Mucosa of gallbladder (tissue), 1 donor: ENCODE measurements at regions not wholly inside any gene's neighbourhood (a gene's known extent, or its start where the extent isn't known, plus 50 kb on each side); places are given as distances from the start of the nearest gene placed in this dataset.
"Not testable (repeated sequence)": the region's sequence is repeated elsewhere in the genome, so short reads cannot be mapped to it uniquely, and the experiment has no call there.

Experiments
- DNase-seq: peaks from one replicate; pipeline ENCODE4 v3.0.0-alpha.2; 2020; ENCODE audit warnings: low spot score
- donor health status: DM: no; HTN: no; CAD: no.

DNA sequence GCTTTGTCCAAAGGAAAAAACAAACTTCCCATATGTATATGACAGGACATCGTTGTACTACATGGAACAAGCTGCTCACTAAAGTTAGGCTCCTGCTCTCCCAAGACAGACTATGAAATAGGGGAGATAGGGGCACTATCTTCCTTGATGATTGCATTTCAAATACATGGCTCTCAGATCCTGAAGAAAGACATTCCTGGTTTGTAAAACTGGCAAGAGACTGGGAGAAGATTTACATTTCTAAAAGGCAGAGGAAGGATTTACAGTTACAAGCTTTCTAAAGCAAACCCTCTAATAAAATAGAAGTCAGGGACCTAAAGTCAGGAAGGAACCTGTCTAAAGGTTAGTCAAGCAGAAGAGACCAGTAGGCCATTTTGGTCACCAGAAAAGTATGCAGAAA is 103.7 kb downstream of the SLC17A6 start:
- DNase-seq, result no peak

GRCh38 chr11:22435582-22435981 is 97.4 kb downstream of the SLC17A6 start:
- DNase-seq, result not testable (repeated sequence)

DNA sequence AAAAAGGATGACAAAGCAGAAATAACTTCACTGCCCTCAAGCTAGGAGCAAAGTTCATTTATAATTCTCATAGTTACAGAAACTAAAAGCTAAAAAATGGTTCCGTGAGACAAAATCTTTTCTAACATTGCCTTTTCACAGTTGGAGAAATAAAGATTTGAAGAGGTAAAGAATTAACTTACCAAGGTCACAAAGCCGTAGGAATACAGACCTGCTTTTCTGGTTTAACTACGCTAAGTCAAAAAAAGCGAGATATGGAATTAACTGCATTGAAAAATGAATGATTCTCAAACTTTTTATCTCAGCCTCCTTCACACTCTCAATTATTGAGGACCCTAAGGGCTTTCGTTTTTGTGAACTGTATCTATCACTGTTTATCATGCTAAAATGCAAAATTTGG is 95.3 kb downstream of the SLC17A6 start:
- DNase-seq, result no peak

DNA sequence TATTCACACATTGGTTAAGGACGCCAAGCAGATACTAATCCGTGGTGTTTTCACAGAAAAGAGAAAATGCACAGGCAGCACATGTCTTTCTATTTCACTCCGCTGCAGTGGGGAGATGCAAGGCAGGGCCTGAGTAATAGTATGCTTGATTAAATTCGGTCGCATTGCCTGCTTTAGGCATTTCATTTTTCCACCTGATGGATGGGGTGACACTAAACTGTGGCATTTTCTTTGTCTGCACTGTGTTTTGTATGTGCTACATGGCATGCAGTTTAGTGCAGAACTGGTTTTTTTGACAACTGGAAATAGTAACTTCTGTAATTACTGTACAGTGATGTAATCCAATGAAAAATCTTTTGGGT is 94.9 kb downstream of the SLC17A6 start:
- no peak for DNase-seq

DNA sequence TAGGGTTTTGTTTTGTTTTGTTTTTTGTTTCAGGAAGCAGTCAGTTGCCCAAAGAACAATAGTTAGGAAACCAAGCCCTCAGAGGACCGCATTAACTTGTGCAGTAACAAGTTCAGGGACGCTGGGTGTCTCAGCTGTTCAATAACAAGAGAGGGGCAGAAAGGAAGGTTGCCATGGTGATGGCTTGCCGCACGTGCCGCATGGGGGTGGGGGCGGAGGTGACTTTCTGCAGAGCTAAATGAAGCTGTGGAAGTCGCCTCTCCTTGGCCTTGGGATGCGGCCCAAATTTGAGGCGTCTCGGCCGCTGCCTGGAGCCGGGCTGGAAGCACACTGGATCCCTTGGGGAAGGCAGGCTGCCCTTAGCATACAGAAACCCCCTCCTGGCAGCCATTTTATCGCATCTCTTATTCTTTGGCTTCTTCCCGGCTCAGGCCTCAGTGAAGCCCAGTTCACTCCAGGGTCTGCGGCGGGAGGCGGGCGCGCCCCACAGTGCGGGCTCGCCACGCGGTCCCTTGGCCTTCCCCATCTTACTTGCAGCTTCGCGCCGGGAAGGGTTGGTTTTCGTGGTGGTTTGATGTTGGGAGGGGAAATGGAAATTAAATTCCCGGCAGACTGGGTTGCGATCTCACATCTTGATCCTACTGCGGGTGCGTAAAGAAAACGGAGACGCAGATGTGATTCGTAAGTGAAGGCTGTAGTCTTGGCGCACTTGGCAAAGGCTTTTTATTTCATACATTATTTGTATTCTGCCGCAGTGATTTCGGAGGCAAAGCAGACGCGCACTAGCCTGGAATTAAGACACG is 94.3 kb downstream of the SLC17A6 start:
- peak; percentile 13 for DNase-seq

GRCh38 chr11:22431106-22431505 is 92.9 kb downstream of the SLC17A6 start:
- DNase-seq, result no peak

DNA sequence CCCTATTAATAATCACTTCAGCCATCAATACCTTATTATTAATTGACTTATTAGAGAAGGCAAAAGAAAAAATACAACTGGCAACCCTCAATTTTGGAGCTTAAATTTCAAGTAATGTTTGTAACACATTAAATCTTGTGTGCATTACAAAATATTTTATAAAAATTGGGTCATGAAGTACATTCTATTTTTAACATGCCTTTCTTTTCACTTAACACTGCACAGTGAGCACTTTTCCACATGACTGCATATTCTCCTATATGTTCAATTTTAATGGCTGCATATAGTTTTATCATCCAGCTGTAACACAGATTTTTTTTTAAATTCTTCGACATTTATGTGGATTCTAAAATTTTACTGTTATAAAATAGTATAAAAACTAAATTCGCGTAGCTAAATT is 92.5 kb downstream of the SLC17A6 start:
- DNase-seq, result no peak

DNA sequence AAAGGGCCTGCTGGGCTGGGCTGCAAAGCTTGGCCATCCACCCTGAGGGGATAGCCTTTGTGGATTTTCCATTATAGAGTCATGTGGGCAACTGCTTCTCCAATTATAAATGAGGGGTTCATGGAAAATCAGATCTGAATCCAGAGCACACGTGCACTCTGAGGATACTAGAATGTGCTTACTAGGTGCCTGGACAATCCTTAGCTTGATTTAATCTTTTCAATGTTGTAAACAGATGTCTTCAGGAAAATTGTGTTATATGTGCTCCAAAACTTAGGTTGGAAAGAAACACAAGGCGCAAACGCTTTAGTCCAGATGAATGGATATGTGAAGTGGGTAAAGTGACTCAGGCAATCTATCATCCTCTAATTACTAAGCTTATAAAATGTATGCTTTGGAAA is 92.0 kb downstream of the SLC17A6 start:
- no peak for DNase-seq
